ENCODE measurements at regions not wholly inside any gene's neighbourhood (a gene's known extent, or its start where the extent isn't known, plus 50 kb on each side); places are given as distances from the start of the nearest gene placed in this dataset.

- Histone ChIP-seq H3K9ac (ENCODE audit: low read length) (no peak overlapping the region), H3K27ac (ENCODE audit: low read length) (no peak overlapping the region), H3K27me3 (ENCODE audit: insufficient read depth, low read depth, low read length) (no peaks in the 10 kb centered on the region), H2AFZ (ENCODE audit: low read depth, low read length) (no peak overlapping the region), H3F3A (ENCODE audit: insufficient read depth, low read length, poor library complexity, severe bottlenecking) (no peaks in the 10 kb centered on the region), H3K4me2 (ENCODE audit: low read length) (no peak overlapping the region), H3K9me3 (ENCODE audit: low read length) (no peaks in the 10 kb centered on the region), H3K4me3 (ENCODE audit: low read length) (no peak overlapping the region), H3K9me2 (ENCODE audit: insufficient read depth, low read length) (no peaks in the 10 kb centered on the region), H3K36me3 (ENCODE audit: insufficient read depth, low read length) (no peaks in the 10 kb centered on the region), H3K79me2 (replicated peaks; ENCODE audit: insufficient read depth, low read length) (no peaks in the 10 kb centered on the region), H4K20me1 (ENCODE audit: insufficient read depth) (no peaks in the 10 kb centered on the region)
- TF ChIP-seq, protein P1, sequence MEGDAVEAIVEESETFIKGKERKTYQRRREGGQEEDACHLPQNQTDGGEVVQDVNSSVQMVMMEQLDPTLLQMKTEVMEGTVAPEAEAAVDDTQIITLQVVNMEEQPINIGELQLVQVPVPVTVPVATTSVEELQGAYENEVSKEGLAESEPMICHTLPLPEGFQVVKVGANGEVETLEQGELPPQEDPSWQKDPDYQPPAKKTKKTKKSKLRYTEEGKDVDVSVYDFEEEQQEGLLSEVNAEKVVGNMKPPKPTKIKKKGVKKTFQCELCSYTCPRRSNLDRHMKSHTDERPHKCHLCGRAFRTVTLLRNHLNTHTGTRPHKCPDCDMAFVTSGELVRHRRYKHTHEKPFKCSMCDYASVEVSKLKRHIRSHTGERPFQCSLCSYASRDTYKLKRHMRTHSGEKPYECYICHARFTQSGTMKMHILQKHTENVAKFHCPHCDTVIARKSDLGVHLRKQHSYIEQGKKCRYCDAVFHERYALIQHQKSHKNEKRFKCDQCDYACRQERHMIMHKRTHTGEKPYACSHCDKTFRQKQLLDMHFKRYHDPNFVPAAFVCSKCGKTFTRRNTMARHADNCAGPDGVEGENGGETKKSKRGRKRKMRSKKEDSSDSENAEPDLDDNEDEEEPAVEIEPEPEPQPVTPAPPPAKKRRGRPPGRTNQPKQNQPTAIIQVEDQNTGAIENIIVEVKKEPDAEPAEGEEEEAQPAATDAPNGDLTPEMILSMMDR (IDR thresholded peaks at IDR 0.05; ENCODE audit: poor library complexity, severe bottlenecking), result no peak
- TF ChIP-seq TAF1 (IDR thresholded peaks at IDR 0.05; ENCODE audit: low read depth), result no peak
- no peak for TF ChIP-seq RAD21 (conservative IDR thresholded peaks at IDR 0.05)
- TF ChIP-seq POLR2AphosphoS5 (IDR thresholded peaks at IDR 0.05), result no peak
- TF ChIP-seq, protein P2, sequence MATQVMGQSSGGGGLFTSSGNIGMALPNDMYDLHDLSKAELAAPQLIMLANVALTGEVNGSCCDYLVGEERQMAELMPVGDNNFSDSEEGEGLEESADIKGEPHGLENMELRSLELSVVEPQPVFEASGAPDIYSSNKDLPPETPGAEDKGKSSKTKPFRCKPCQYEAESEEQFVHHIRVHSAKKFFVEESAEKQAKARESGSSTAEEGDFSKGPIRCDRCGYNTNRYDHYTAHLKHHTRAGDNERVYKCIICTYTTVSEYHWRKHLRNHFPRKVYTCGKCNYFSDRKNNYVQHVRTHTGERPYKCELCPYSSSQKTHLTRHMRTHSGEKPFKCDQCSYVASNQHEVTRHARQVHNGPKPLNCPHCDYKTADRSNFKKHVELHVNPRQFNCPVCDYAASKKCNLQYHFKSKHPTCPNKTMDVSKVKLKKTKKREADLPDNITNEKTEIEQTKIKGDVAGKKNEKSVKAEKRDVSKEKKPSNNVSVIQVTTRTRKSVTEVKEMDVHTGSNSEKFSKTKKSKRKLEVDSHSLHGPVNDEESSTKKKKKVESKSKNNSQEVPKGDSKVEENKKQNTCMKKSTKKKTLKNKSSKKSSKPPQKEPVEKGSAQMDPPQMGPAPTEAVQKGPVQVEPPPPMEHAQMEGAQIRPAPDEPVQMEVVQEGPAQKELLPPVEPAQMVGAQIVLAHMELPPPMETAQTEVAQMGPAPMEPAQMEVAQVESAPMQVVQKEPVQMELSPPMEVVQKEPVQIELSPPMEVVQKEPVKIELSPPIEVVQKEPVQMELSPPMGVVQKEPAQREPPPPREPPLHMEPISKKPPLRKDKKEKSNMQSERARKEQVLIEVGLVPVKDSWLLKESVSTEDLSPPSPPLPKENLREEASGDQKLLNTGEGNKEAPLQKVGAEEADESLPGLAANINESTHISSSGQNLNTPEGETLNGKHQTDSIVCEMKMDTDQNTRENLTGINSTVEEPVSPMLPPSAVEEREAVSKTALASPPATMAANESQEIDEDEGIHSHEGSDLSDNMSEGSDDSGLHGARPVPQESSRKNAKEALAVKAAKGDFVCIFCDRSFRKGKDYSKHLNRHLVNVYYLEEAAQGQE (IDR thresholded peaks at IDR 0.05; ENCODE audit: borderline replicate concordance), result no peak
- no peak for TF ChIP-seq EZH2 (IDR thresholded peaks at IDR 0.05; ENCODE audit: borderline replicate concordance, insufficient read depth, low read length, poor library complexity, severe bottlenecking)
- no peak for TF ChIP-seq EP300 (conservative IDR thresholded peaks at IDR 0.05; ENCODE audit: poor library complexity, severe bottlenecking)
- TF ChIP-seq SMC3 (conservative IDR thresholded peaks at IDR 0.05; ENCODE audit: poor library complexity), result no peak
- TF ChIP-seq MXI1 (conservative IDR thresholded peaks at IDR 0.05; ENCODE audit: poor library complexity, severe bottlenecking), result no peak
Measured at GRCh38 chr5:72723581-72723980, 92.9 kb upstream of the TNPO1 start.

DNA sequence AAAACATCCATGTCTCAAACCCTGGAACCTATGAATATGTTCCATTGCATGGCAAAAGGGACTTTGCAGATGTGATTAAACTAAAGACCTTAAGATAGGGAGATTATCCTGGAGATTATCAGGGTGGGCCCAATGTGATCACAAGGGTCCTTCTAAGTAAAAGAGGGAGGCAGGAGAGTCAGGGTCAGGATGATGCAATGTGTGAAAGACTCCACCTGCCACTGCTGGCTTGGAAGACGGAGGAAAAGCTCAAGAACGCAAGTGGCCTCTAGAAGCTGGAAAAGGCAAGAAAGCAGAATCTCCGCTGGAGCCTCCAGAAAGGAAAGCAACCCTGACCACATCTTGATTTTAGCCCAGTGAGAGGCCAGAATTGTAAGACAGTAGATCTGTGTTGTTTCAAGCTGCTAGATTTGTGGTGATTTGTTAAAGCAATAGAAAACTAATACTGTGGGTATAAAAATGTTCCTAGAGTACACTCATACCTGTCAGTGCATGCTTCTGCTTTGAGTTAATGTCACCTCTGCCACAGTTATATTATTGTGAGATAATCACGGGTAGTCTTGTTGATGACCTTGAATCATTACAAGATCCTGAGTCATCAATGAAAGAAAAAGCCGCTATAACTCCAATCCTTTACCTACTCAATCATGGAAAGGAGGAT, 93.5 kb upstream of the TNPO1 start:
- Histone ChIP-seq H3K27ac (ENCODE audit: low read length) (no peak overlapping the region), H3K9me2 (ENCODE audit: insufficient read depth, low read length) (no peaks in the 10 kb centered on the region), H3K9me3 (ENCODE audit: low read length) (no peaks in the 10 kb centered on the region), H3K4me2 (ENCODE audit: low read length) (no peak overlapping the region), H3K4me3 (ENCODE audit: low read length) (no peak overlapping the region), H4K20me1 (ENCODE audit: insufficient read depth) (no peaks in the 10 kb centered on the region), H3K9ac (ENCODE audit: low read length) (no peak overlapping the region), H3K36me3 (ENCODE audit: insufficient read depth, low read length) (no peaks in the 10 kb centered on the region), H2AFZ (ENCODE audit: low read depth, low read length) (no peak overlapping the region), H3K79me2 (replicated peaks; ENCODE audit: insufficient read depth, low read length) (no peaks in the 10 kb centered on the region), H3F3A (ENCODE audit: insufficient read depth, low read length, poor library complexity, severe bottlenecking) (no peaks in the 10 kb centered on the region), H3K27me3 (ENCODE audit: insufficient read depth, low read depth, low read length) (no peaks in the 10 kb centered on the region)
- TF ChIP-seq TAF1 (IDR thresholded peaks at IDR 0.05; ENCODE audit: low read depth) (no peak), RAD21 (conservative IDR thresholded peaks at IDR 0.05) (no peak), EZH2 (IDR thresholded peaks at IDR 0.05; ENCODE audit: borderline replicate concordance, insufficient read depth, low read length, poor library complexity, severe bottlenecking) (no peak), SMC3 (conservative IDR thresholded peaks at IDR 0.05; ENCODE audit: poor library complexity) (no peak), POLR2AphosphoS5 (IDR thresholded peaks at IDR 0.05) (no peak), EP300 (conservative IDR thresholded peaks at IDR 0.05; ENCODE audit: poor library complexity, severe bottlenecking) (no peak), MXI1 (conservative IDR thresholded peaks at IDR 0.05; ENCODE audit: poor library complexity, severe bottlenecking) (no peak)
- TF ChIP-seq, protein P2 (IDR thresholded peaks at IDR 0.05; ENCODE audit: borderline replicate concordance), result no peak
- TF ChIP-seq, protein P1 (IDR thresholded peaks at IDR 0.05; ENCODE audit: poor library complexity, severe bottlenecking), result no peak

Data from neural cell (in vitro differentiated cells).